ENCODE measurements at regions not wholly inside any gene's neighbourhood (a gene's known extent, or its start where the extent isn't known, plus 50 kb on each side); places are given as distances from the start of the nearest gene placed in this dataset.
A peak's percentile ranks its signal among the peaks of the same experiment; 100 is the strongest.

DNA sequence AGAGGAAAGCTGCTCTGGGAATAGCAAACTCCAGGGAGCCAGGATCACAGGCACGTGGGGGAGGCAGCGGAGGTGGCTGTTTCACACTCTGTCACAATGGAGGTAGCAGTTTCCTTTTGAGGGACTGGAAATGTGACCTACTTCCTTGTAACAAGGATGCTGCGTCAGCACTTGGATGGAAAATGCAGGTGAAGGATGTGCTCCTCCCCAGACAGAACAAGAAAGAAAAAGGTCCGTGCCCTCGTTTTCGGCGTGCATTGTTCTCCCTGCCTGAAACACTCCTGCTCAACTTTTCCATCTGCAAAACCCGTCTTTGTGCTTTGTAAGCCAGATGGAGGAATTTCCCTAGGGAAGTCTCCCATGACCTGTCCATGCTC is 55.1 kb upstream of the SH3PXD2B start:
- no peaks in the 10 kb centered on the region for H3K79me1 ChIP-seq (ENCODE audit: low read depth, low read length)
- H2BK12ac ChIP-seq (ENCODE audit: low read depth, low read length): no peak overlapping the region
- no peak overlapping the region for H2BK120ac ChIP-seq (replicated peaks; ENCODE audit: low read depth, low read length)
- no peak overlapping the region for H2BK15ac ChIP-seq (ENCODE audit: low read length)
- H2BK5ac ChIP-seq (ENCODE audit: low read depth, low read length): no peak overlapping the region
- FAIRE-seq: no peak
- no peak overlapping the region for H3K4me3 ChIP-seq (ENCODE audit: extremely low read depth in 1 of 4, insufficient read depth in 2 of 4, low read depth in 3 of 4, low read length in 4 of 4)
- no peak overlapping the region for H3K27ac ChIP-seq (ENCODE audit: low read depth, low read length)
- POLR2A ChIA-PET (ENCODE audit: partially characterized antibody): interaction anchor here (0.9 kb wide), 1 partner anchor 16 kb away, joined by 3 read pairs; no protein-coding TSS in a partner anchor
- peak overlapping the region; percentile 69; the same call in 1 of the 2 replicates for H4K8ac ChIP-seq (ENCODE audit: extremely low read depth, insufficient read depth, low read length)
- no peak overlapping the region for H2BK20ac ChIP-seq (ENCODE audit: low read length)
- 73% methylated on average over 8 of the region's 8 CpGs; no CpG with 5 or more reads in 1 of the 2 experiments for WGBS, 2 experiments (ENCODE audit: extremely low coverage in 1 of 2, insufficient coverage in 1 of 2, insufficient read length in 1 of 2, insufficient replicate concordance in 2 of 2, low coverage in 1 of 2, low lambda C conversion rate in 2 of 2, missing lambda C conversion rate in 1 of 2)
- H3K9ac ChIP-seq (replicated peaks in 1 of 4; ENCODE audit: extremely low read depth in 1 of 4, low read depth in 3 of 4, low read length in 3 of 4): no peak overlapping the region
- no peak for DNase-seq (ENCODE audit: low read depth in 1 of 2, low spot score in 2 of 2)
- H2AFZ ChIP-seq (ENCODE audit: low read length): peak overlapping the region; percentile 70; the same call in 1 of the 2 replicates
- peaks cover 0 to 17% of the 10 kb centered on the region in 2 experiments; a peak in 3 of 4 replicates for H3K9me3 ChIP-seq (ENCODE audit: insufficient read depth in 2 of 2, low read depth in 1 of 2, low read length in 1 of 2)
- no peak overlapping the region for H3K56ac ChIP-seq (replicated peaks; ENCODE audit: insufficient read length, low read depth, low read length)
- H3K14ac ChIP-seq (ENCODE audit: insufficient read length): no peak overlapping the region
- no peaks in the 10 kb centered on the region for H3K23me2 ChIP-seq (ENCODE audit: low read depth, low read length)
- H3K18ac ChIP-seq (ENCODE audit: extremely low read depth, low read length): no peak overlapping the region
- H3K23ac ChIP-seq (ENCODE audit: insufficient read length): no peak overlapping the region
- no peaks in the 10 kb centered on the region for H4K20me1 ChIP-seq (replicated peaks in 1 of 2; ENCODE audit: control insufficient read depth in 1 of 2, insufficient read depth in 2 of 2, low read length in 2 of 2)
- CTCF ChIA-PET (ENCODE audit: partially characterized antibody): interaction anchor here (0.6 to 1.0 kb wide), 3 partner anchors 10 to 196 kb away, joined by 3 read pairs; no protein-coding TSS in a partner anchor
- no peak overlapping the region for H4K5ac ChIP-seq (ENCODE audit: insufficient read length, low read depth, low read length)
- H3K4ac ChIP-seq (replicated peaks; ENCODE audit: insufficient read length, low read depth, low read length): no peak overlapping the region
- peaks cover 0 to 2% (median 1%) of the 10 kb centered on the region in 4 experiments; a peak in 3 of 7 replicates for H3K27me3 ChIP-seq (replicated peaks in 1 of 4; ENCODE audit: control insufficient read depth in 3 of 4, extremely low read depth in 1 of 4, insufficient read depth in 3 of 4, low read length in 3 of 4)
- no peaks in the 10 kb centered on the region for H3K79me2 ChIP-seq (ENCODE audit: control insufficient read depth in 1 of 2, insufficient read depth in 2 of 2, low read length in 2 of 2)
- H4K91ac ChIP-seq (replicated peaks; ENCODE audit: insufficient read length, low read length): no peak overlapping the region
- no peaks in the 10 kb centered on the region for H3K36me3 ChIP-seq (ENCODE audit: control insufficient read depth in 2 of 4, insufficient read depth in 4 of 4, low read length in 3 of 4)
- H2AK5ac ChIP-seq (ENCODE audit: low read depth, low read length): no peak overlapping the region
- H3K4me2 ChIP-seq (ENCODE audit: insufficient read depth in 1 of 2, low read depth in 2 of 2, low read length in 2 of 2): no peak overlapping the region; a peak in 1 of 4 replicates
- H3K4me1 ChIP-seq (replicated peaks in 1 of 4; ENCODE audit: control insufficient read depth in 3 of 4, insufficient read depth in 4 of 4, low read length in 3 of 4): peaks cover 0 to 4% (median 2%) of the 10 kb centered on the region in 4 experiments; a peak in 3 of 7 replicates
- TF ChIP-seq SIN3A (conservative IDR thresholded peaks at IDR 0.05 in 1 of 2, IDR thresholded peaks at IDR 0.05 in 1 of 2; ENCODE audit: low read depth in 1 of 2, low read length in 2 of 2) (no peak), TBP (IDR thresholded peaks at IDR 0.05; ENCODE audit: low read depth, low read length) (no peak), POU5F1 (IDR thresholded peaks at IDR 0.05; ENCODE audit: low read depth, low read length) (no peak), JUND (IDR thresholded peaks at IDR 0.05; ENCODE audit: low read length) (no peak), BRCA1 (IDR thresholded peaks at IDR 0.05; ENCODE audit: low read depth, low read length) (no peak), EZH2 (IDR thresholded peaks at IDR 0.05; ENCODE audit: low read depth, low read length, severe bottlenecking) (no peak), JUN (IDR thresholded peaks at IDR 0.05; ENCODE audit: low read depth, low read length) (no peak), NANOG (IDR thresholded peaks at IDR 0.05; ENCODE audit: insufficient read depth, low read depth, low read length, poor library complexity, severe bottlenecking) (no peak), SP1 (IDR thresholded peaks at IDR 0.05; ENCODE audit: low read depth, low read length) (no peak), EGR1 (IDR thresholded peaks at IDR 0.05; ENCODE audit: borderline replicate concordance, low read depth, low read length) (no peak)
- TF ChIP-seq, protein P1, sequence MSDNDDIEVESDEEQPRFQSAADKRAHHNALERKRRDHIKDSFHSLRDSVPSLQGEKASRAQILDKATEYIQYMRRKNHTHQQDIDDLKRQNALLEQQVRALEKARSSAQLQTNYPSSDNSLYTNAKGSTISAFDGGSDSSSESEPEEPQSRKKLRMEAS (IDR thresholded peaks at IDR 0.05): peak; percentile 82
- TF ChIP-seq, protein P2, sequence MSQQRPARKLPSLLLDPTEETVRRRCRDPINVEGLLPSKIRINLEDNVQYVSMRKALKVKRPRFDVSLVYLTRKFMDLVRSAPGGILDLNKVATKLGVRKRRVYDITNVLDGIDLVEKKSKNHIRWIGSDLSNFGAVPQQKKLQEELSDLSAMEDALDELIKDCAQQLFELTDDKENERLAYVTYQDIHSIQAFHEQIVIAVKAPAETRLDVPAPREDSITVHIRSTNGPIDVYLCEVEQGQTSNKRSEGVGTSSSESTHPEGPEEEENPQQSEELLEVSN (IDR thresholded peaks at IDR 0.05): peak; percentile 71
- TF ChIP-seq, protein P3, sequence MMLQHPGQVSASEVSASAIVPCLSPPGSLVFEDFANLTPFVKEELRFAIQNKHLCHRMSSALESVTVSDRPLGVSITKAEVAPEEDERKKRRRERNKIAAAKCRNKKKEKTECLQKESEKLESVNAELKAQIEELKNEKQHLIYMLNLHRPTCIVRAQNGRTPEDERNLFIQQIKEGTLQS (IDR thresholded peaks at IDR 0.05; ENCODE audit: insufficient read depth, low read depth, low read length): no peak

Measured in H1 (cell line).